C4-2B (cell line): ENCODE measurements at regions not wholly inside any gene's neighbourhood (a gene's known extent, or its start where the extent isn't known, plus 50 kb on each side); places are given as distances from the start of the nearest gene placed in this dataset.

Experiments
- CTCF ChIP-seq: fragments of 450-650 bp; conservative IDR thresholded peaks from 2 replicates; pipeline ENCODE4 v1.5.1; 2017; ENCODE audit warnings: mild to moderate bottlenecking
- ZFX ChIP-seq: fragments of 450-650 bp; IDR thresholded peaks from 2 replicates; pipeline ENCODE4 v1.6.1; 2017

- no peak for TF ChIP-seq CTCF
- no peak for TF ChIP-seq ZFX
Measured at GRCh38 chr9:130780865-130781504, 54.1 kb upstream of the ABL1 start.
